HL-60/S4 treated with retinoic acid at 250 ng/mL for 4 days and 3 days (cell line): ENCODE measurements at regions not wholly inside any gene's neighbourhood (a gene's known extent, or its start where the extent isn't known, plus 50 kb on each side); places are given as distances from the start of the nearest gene placed in this dataset.

Experiments used
- in situ Hi-C: fragments of 300-500 bp; cut with MboI; formaldehyde crosslinking; loops from 2 replicates; pipeline ENCODE4 v1.7.0; 2022; ENCODE audit warnings: low sequenced_read_pairs

GRCh38 chr16:86137359-86137758 is 238.4 kb downstream of the IRF8 start:
- in situ Hi-C loops, result no loop called here

- in situ Hi-C loops, result no loop called here
Measured at GRCh38 chr16:86138121-86139085, 239.4 kb downstream of the IRF8 start.

DNA sequence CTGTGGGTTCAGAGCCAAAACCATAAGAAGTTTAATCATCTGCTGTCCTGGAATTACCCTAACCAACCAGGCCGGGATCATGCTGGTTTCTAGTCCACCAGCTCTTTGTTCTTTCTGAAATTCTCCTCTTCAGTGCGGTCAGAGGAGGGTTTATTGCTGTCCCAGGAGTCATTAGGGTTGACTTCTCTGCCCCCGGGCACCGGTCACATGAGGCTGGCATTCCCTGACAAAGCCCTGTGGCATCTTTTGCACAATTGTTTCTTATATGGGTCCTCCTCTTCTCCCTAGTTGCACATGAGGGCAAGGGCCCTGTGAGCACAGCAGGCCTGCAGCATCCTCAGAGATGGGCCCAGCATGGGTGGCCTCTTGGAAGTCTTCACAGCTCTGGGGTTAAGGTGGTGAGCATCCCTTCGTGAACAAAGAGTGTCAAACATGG is 243.9 kb downstream of the IRF8 start:
- in situ Hi-C loops, result no loop called here

DNA sequence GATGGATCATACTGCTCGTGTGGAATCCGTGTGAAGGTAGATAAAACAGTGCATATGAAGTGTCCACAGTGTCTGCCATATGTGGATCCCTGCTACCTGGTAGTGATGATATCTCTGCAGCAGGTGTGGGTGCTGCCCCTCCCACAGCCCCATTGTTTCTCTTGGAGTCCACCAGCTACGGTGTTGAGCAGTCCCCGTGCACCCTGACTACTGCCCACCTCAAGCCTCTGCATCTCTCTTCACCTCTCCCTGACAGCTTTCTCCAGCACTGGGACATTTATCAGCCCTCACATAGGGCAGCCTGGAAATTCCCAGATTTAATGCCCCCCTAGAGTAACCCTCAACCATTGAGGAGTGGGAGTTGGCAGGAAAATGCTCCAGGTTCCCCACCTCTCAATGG is 244.7 kb downstream of the IRF8 start:
- in situ Hi-C loops, result no loop called here

DNA sequence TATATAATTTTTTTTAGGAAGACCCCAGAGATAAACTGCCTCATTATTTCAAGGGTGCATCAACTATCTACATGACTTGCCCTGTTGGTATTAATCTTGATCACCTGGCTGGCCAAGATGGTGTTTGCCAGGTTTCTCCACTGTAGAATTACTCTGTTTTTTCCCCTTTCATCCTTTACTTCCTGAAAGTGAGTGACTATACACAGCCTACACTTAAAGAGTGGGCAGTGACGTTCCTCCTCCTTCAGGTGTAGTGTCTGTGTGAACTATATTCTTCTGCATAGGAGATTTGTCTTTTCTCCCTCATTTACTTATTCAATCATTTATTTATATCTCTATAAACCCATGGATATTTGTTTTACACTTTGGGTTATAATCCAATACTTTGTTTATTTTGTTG is 246.7 kb downstream of the IRF8 start:
- in situ Hi-C loops, result no loop called here

GRCh38 chr16:86150641-86151238 is 251.8 kb downstream of the IRF8 start:
- in situ Hi-C loops, result no loop called here

- in situ Hi-C loops, result no loop called here
Measured at GRCh38 chr16:86151239-86151851, 252.4 kb downstream of the IRF8 start.

DNA sequence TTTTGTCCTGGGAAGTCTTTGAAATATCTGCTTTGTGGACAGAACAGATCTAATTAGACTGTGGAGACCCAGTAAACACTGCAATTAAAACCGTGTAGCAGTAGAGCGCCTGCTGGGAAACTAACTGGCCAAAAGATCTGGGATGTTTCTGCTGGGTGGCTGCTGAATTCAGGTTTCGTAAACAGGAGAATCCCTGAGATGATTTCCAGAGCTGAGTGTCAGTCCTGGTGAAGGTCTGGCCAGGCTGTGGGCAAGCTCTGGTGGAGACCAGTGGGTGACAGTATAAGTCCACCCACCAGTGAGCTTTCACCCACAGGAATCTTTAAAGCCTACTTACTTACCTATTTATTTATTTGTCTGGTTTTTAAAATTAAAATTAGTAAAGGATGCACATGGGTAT is 257.2 kb downstream of the IRF8 start:
- in situ Hi-C loops, result no loop called here

- in situ Hi-C loops, result no loop called here
Measured at GRCh38 chr16:86157616-86158247, 258.8 kb downstream of the IRF8 start.

GRCh38 chr16:86158688-86159360 is 259.9 kb downstream of the IRF8 start:
- in situ Hi-C loops, result no loop called here

DNA sequence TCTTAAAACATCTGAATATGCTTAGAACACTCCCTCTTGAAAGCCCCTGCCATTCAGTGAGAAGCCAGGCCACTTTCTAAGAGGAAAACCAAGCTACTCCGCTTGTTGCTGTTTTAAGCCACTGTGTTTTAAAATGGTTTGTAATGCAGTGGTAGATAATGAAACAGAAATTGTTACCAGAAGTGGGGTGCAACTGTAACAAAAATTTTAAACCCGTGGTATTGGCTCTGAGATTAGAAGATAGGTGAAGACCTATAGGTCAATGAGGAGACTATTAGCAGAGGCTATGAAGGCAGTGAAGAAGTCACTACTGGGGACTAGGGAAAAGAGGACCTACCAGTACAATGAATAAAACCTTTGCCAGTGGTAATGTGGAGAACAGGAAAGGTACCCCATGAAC is 266.5 kb downstream of the IRF8 start:
- in situ Hi-C loops, result no loop called here

DNA sequence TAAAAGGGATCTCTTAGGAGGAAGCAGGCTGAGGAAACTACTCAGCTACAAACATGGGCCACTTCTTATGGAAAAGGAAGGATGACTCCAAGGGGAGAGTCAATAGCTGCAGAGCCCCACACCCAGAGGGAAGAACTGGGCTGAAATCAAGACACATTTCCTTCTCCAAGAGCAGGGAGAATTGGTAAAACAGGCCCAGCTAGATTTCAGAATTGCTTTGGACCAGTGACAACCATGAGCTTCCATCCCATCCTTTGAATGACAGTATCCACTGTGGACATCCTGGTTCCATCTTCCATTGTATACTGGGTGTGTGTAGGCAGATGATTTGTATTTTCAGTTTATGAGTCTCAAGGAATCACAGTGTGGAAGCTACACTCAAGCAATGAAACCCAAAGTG is 267.5 kb downstream of the IRF8 start:
- in situ Hi-C loops, result no loop called here

DNA sequence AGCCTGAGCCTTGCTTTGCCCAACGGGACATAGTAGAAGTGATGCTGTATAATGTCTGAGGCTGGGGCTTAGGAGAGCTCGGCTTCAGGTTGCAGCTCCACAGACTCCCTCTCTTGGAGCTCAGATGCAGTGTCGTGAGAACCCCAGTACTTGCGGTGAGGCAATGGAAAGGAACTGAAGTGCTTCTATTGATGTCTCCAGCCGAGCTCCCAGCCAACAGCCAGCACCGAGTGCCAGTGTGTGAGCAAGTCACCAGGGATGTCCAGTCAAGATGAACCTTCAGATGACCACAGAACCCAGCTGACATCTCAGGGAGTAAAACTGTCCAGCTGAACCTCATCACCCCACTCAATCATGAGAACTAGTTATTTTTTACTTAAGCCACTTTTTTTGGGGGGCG is 268.1 kb downstream of the IRF8 start:
- in situ Hi-C loops, result no loop called here

DNA sequence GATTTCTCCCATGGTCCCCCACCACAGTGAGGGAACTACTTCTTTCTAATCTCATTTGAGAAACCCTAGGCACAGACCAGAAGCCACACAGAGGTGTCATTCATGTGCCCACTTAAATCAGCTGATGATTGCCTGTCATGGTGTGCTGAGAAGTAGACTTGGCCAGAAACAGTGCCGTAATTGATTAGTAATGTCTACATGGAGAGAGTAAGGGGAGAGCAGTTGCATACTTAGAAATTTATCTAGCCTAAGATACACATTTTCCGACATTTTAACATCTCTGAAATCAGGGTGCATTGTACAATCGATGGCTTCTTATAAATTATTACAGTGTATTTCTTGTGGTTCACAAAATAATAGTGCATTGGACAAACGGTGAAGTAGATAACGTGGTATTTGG is 271.8 kb downstream of the IRF8 start:
- in situ Hi-C loops, result no loop called here

- in situ Hi-C loops, result no loop called here
Measured at GRCh38 chr16:86171329-86171728, 272.4 kb downstream of the IRF8 start.

DNA sequence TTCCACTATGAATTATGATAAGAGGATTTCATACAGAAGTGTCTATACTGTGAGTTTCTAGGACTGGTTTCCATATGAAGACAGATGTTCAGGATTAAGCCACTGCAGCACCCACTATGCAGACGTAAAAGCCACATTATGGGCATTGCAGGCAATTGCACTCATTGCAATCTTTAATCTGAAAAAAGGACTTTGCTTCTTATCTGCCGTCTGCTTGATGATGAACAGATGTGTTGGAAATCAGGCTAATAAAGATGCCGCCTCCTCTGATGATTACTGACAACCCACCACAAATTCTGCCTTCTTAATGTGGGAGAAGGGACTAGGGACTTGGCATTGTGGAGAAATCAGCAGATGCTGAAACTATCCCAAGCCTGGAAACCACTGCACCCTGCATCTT is 276.9 kb downstream of the IRF8 start:
- in situ Hi-C loops, result no loop called here

DNA sequence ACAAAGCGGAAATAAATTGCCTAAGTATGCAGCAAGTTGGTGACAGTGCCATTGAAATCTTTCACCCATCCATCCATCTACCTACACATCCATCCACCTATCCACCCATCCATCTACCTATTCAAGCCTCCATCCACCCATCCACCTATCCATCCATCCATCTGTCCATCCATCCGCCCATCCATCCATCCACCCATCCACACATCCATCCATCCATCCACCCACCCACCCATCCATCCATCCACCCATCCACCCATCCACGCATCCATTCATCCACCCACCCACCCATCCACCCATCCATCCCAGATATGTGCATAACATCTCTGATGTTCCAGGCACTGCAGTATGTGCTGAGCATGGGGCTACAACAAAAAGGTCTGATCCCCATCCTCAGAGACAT is 277.5 kb downstream of the IRF8 start:
- in situ Hi-C loops, result no loop called here

GRCh38 chr16:86180244-86180643 is 281.3 kb downstream of the IRF8 start:
- in situ Hi-C loops, result no loop called here

- in situ Hi-C loops, result no loop called here
Measured at GRCh38 chr16:86180780-86181179, 281.8 kb downstream of the IRF8 start.

- in situ Hi-C loops, result no loop called here
Measured at GRCh38 chr16:86181526-86181925, 282.6 kb downstream of the IRF8 start.

DNA sequence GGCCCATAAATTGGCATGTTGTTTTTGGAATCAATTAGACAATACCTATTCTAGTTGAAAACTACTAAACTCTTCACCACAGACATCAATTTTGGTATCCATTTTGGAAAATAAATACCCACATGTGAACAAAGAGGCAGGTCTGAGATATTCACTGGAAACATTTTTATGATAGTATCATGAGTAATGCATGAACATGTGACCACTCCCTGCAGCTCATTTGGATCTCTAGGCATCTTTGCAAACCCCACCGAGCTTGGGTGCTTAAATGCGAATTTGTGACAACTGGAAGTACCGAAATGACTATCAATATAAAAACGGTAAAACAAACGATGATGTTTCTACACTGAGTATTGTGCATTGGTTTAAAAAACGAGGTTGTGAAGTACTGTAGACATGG is 285.2 kb downstream of the IRF8 start:
- in situ Hi-C loops, result no loop called here
